Large intestine (tissue), 3 donors: ENCODE measurements at regions not wholly inside any gene's neighbourhood (a gene's known extent, or its start where the extent isn't known, plus 50 kb on each side); places are given as distances from the start of the nearest gene placed in this dataset.

Experiments used
- DNase-seq, 2 donors: peaks; one replicate each; pipeline versions ENCODE4 v3.0.0 to v3.0.0-alpha.2; 2013
- H3K27ac ChIP-seq: one replicate; pipeline ENCODE4 v1.5.1; 2013; ENCODE audit warnings: low read length
- H3K27me3 ChIP-seq: 2 replicates; pipeline ENCODE4 v1.6.1; 2013; ENCODE audit warnings: low read length; ENCODE audit not compliant: control insufficient read depth, insufficient read depth
- H3K36me3 ChIP-seq: 2 replicates; pipeline ENCODE4 v1.6.1; 2013; ENCODE audit warnings: low read length; ENCODE audit not compliant: control insufficient read depth, insufficient read depth
- H3K4me1 ChIP-seq: one replicate; pipeline ENCODE4 v1.6.1; 2013; ENCODE audit warnings: low read length; ENCODE audit not compliant: control insufficient read depth, insufficient read depth
- H3K4me3 ChIP-seq: one replicate; pipeline ENCODE4 v1.5.1; 2013; ENCODE audit warnings: low read length
- H3K9me3 ChIP-seq: one replicate; pipeline ENCODE4 v1.6.1; 2013; ENCODE audit warnings: mild to moderate bottlenecking, low read depth, low read length, moderate library complexity; ENCODE audit not compliant: control insufficient read depth
- WGBS: methylation state at CpG from one replicate; pipeline ENCODE4 v1.1.5; 2013; ENCODE audit warnings: low lambda C conversion rate; ENCODE audit not compliant: insufficient coverage; 5-methylcytosine and 5-hydroxymethylcytosine counted together

DNA sequence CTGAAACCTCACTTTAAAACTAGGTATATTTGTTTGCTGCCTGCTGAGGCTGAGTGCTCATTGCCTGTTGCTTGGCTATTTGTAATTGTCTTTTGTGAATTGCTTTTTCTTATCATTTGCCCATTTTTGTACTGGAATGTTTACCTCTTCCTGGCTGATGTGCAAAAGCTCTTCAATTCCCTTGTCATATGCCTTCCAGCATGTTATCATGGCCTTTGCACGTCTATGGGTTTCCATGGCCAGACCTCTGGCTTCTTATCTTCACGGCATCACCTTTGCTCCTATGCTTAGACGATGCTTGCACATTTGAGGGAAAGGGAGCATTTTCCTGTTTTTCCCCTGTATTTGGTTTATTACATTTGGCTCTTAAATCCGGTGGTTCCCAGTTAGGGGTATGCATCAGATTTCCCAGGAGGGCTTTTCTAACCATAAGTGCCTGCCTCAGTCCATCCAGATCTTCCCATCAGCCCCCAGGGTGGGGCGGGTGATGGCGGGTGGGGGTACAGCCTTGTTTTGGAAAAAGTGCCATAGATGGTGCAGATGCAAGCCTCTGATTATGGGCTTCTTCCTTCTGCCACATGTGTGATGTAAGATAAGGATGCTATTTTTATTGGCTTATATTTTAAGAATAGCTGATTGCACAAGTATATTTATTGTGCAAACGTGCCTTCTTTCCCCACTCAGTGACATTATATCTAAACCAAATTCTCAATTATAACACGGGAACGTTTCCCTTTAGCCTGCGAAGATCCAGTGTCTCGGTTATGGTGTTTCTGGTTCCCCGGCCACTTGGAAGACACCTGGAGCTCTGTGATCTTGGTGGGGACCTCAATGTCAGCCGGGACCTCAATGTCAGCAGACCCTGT is 70.6 kb upstream of the SEPTIN5 start:
- Histone ChIP-seq H3K9me3 (peaks cover 7% of the 10 kb centered on the region), H3K4me1 (no peaks in the 10 kb centered on the region)

DNA sequence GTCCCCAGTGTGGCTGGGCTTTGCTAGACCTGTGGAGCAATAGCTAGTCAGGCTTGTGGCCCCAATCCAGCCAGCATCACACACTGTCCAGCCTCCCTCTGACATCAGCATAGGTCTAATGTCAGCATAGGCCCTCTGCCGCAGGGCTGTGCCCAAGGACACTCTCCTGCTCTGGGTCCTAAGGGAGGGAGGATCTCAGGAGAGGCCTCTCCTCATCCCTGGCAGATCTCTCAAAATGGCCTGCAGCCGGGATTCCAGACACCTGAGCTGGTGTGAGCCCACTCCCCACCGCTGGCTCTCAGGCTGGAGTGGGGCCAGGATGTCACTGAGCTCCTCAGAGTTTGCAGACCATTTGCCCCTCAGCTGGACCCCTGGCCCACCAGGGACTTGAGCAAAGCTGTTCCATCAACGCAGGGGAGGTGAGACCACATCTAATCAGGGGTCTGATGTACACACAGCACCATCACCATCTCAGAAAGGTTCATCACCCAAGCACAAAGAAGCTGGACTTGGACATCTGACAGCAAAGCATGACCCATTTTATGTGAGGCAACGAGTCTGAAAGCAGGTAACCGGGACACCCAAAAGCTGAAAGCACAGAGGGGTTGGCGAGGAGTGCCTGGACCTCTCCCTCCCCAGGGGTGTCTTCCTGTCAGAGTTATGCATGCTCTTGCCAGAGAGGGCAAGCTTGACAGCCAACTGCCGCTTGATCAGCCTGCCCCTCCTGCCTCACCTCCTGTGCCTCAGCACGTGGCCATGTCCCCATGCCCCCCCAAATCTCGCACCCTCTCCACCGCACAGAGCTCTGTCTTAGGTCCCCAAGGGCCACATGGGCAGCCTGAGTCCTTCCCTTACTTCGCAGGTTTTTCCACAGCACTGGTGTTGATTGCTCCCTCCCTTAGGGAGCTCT is 69.7 kb upstream of the SEPTIN5 start:
- Histone ChIP-seq H3K36me3 (no peaks in the 10 kb centered on the region), H3K9me3 (peaks cover 7% of the 10 kb centered on the region), H3K27me3 (no peaks in the 10 kb centered on the region), H3K27ac (no peak overlapping the region), H3K4me3 (no peak overlapping the region), H3K4me1 (no peaks in the 10 kb centered on the region)
- DNase-seq = no peak
- WGBS = no CpG with 5 or more reads among the region's 12 CpGs

More for the DNA sequence above, 70.6 kb upstream of the SEPTIN5 start:
- H3K27ac ChIP-seq = no peak overlapping the region
- WGBS = no CpG with 5 or more reads among the region's 13 CpGs
- H3K4me3 ChIP-seq = no peak overlapping the region
- H3K27me3 ChIP-seq = no peaks in the 10 kb centered on the region
- no peaks in the 10 kb centered on the region for H3K36me3 ChIP-seq
- no peak for DNase-seq

DNA sequence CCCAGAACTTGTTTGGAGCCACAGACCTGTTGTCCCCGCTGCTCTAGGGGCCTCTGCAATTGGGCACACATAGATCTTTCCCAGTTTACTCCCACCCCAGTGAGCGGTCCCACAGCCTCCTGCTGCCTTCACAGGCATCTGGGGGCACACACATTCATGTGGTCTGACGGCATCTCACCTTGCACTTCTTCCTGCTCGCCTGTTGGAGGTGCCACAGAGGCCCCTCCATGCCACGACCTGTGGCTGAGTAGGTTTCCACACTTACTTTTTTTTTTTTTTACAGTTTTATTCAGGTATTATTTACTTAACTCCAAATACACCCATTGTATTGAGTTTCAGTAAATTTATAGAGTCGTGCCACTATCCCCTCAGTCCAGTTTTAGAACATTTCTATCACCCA is 68.9 kb upstream of the SEPTIN5 start:
- DNase-seq = no peak
- 56% methylated on average over 1 of the region's 6 CpGs for WGBS
- Histone ChIP-seq H3K4me3 (no peak overlapping the region), H3K36me3 (no peaks in the 10 kb centered on the region), H3K4me1 (no peaks in the 10 kb centered on the region), H3K9me3 (peaks cover 7% of the 10 kb centered on the region), H3K27ac (no peak overlapping the region), H3K27me3 (no peaks in the 10 kb centered on the region)

DNA sequence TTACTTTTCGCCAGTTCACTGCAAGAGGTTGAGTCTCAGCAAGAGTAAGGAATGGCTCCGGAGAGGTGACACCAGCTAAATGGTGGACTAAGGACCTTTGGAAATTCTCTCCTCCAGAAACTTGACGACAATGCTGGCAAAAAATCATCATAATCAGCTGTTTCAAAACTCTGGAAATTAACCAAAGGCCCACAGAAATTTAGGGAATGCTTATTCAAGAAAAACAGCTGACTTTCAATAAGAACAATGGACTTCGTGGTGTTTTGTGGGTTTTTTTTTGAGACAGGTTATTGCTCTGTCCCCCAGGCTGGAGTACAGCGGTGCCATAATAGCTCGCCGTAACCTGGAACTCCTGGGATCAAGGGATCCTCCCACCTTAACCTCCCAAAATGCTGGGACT is 68.4 kb upstream of the SEPTIN5 start:
- no CpG with 5 or more reads among the region's 7 CpGs for WGBS
- Histone ChIP-seq H3K27me3 (no peaks in the 10 kb centered on the region), H3K4me1 (no peaks in the 10 kb centered on the region), H3K4me3 (no peak overlapping the region), H3K27ac (no peak overlapping the region), H3K36me3 (no peaks in the 10 kb centered on the region), H3K9me3 (peaks cover 7% of the 10 kb centered on the region)
- no peak for DNase-seq

DNA sequence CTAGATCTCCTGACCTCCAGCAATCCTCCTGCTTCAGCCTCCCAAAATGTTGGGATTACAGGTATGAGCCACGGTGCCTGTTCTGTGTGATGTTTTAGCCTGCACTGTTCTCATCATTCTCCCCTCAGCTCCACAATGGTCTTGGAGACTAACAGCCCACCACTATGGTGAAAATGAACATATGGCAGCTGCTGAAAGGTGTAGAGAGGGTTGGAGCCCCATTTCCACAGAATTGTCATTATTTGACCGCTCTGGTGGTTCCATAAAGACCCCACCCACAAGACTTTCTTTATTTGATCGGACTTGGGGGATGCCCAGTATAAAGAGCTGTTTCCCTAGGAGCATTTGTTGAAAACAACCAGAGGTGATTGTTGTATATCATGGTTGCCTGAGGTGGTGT is 67.9 kb upstream of the SEPTIN5 start:
- Histone ChIP-seq H3K27ac (no peak overlapping the region), H3K4me1 (no peaks in the 10 kb centered on the region), H3K27me3 (no peaks in the 10 kb centered on the region), H3K4me3 (no peak overlapping the region), H3K9me3 (peaks cover 7% of the 10 kb centered on the region), H3K36me3 (no peaks in the 10 kb centered on the region)
- DNase-seq = no peak
- WGBS = no CpG with 5 or more reads among the region's 3 CpGs

DNA sequence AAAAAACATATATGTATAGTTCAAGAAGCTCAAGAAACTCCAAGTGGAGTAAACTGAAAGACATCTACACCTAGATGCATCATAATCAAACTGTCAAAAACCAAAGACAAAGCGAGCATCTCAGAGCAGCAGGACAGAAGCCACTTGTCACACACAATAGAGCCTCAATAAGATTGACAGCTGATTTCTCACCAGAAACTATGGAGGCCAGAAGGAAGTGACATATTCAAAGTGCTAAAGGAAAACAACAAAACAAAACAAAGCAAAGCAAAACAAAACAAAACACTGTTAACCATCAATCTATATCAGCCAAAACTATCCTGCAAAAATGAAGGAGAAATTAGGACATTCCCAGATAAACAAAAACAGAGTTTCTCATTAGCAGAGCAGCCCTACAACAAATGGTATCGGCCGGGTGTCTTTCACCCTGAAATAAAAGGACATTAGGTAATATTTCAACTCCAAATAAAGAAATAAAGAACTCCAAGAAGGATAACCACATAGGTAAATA is 65.8 kb upstream of the SEPTIN5 start:
- Histone ChIP-seq H3K27me3 (no peaks in the 10 kb centered on the region), H3K4me1 (no peaks in the 10 kb centered on the region), H3K4me3 (no peak overlapping the region), H3K27ac (no peak overlapping the region), H3K9me3 (peaks cover 7% of the 10 kb centered on the region), H3K36me3 (no peaks in the 10 kb centered on the region)
- DNase-seq = no peak
- 95% methylated on average over 3 of the region's 3 CpGs for WGBS

DNA sequence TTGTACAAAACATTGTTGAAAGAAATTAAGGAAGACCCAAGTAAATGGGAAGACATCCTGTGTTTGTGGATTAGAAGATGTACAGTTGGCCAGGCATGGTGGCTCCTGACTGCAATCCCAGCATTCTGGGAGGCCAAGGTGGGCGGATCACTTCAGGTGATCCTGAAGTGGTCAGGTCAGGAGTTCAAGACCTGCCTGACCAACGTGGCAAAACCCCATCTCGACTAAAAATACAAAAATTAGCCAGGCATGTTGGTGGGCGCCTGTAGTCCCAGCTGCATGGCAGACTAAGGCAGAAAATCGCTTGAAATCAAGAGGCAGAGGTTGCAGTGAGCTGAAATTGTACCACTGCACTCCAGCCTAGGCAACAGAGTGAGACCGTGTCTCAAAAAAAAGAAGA is 62.0 kb upstream of the SEPTIN5 start:
- Histone ChIP-seq H3K27me3 (no peaks in the 10 kb centered on the region), H3K36me3 (no peaks in the 10 kb centered on the region), H3K4me3 (no peak overlapping the region), H3K9me3 (peaks cover 10% of the 10 kb centered on the region), H3K4me1 (no peaks in the 10 kb centered on the region), H3K27ac (no peak overlapping the region)
- no peak for DNase-seq
- WGBS = 60% methylated on average over 1 of the region's 6 CpGs

DNA sequence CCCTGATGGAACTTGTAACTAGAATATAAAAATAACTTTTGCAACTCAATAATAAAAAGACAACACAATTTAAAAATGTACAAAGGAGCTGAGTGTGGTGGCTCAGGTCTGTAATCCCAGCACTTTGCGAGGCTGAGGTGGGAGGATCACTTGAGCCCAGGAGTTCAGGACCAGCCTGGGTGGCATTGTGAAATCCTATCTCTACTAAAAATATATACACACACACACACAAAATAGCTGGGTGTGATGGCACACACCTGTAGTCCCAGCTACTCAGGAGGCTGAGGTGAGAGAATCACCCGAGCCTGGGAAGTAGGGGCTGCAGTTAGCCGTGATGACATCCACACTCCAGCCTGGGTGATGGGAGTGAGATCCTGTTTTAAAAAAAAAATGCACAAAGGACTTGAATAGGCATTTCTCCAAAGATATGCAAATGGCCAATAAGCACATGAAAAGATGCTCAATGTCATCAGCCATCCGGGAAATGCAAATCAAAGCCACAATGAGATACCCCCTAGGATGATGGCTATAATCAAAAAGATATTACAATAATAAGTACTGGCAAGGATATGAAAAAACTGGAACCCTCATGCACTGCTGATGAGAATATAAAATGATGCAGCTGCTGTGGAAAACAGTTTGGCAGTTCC is 59.8 kb upstream of the SEPTIN5 start:
- WGBS = no CpG with 5 or more reads among the region's 4 CpGs
- H3K27ac ChIP-seq = no peak overlapping the region
- H3K4me1 ChIP-seq = no peaks in the 10 kb centered on the region

DNA sequence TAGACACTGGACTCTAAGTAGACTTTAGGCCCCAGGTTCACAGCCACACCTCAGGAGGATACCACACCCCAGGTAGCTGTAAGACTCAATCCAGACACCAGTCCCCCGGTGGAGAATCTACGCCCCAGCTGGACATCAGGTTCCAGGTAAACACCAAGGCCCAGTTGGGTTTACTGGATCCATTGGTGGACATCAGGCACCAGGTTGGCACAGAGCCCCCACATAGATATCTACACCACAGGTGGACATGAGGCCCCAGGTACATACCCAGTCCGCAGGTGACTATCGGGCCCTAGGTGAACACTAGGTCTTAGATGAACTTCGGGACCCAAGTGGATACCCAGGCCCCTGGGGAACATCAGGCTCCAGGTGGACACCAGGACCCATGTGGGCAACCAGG is 58.9 kb upstream of the SEPTIN5 start:
- H3K36me3 ChIP-seq = no peaks in the 10 kb centered on the region
- no peaks in the 10 kb centered on the region for H3K27me3 ChIP-seq
- H3K4me3 ChIP-seq = no peak overlapping the region
- no peaks in the 10 kb centered on the region for H3K4me1 ChIP-seq
- peaks cover 3% of the 10 kb centered on the region for H3K9me3 ChIP-seq
- H3K27ac ChIP-seq = no peak overlapping the region
- no peak for DNase-seq
- no CpG with 5 or more reads among the region's 5 CpGs for WGBS

More for the DNA sequence above, 59.8 kb upstream of the SEPTIN5 start:
- Histone ChIP-seq H3K9me3 (peaks cover 3% of the 10 kb centered on the region), H3K36me3 (no peaks in the 10 kb centered on the region), H3K27me3 (no peaks in the 10 kb centered on the region), H3K4me3 (no peak overlapping the region)
- no peak for DNase-seq
